Gastroesophageal sphincter (tissue), 2 donors: ENCODE measurements at regions not wholly inside any gene's neighbourhood (a gene's known extent, or its start where the extent isn't known, plus 50 kb on each side); places are given as distances from the start of the nearest gene placed in this dataset.

Experiments
- POLR2A ChIP-seq, 2 donors: fragments of 450-650 bp; IDR thresholded peaks; one replicate each; pipeline ENCODE4 v1.6.1; 2017; ENCODE audit warnings: antibody characterized with exemption in 2 of 2, mild to moderate bottlenecking in 2 of 2, moderate library complexity in 1 of 2
- POLR2AphosphoS5 ChIP-seq: sonication (generic); formaldehyde crosslinking; IDR thresholded peaks from one replicate; pipeline ENCODE4 v1.6.1; 2017; ENCODE audit warnings: antibody characterized with exemption

- TF ChIP-seq POLR2A (IDR thresholded peaks at IDR 0.05) (no peak), POLR2AphosphoS5 (no peak)
Measured at GRCh38 chr2:3098231-3098630, 279.4 kb downstream of the EIPR1 start.
